ENCODE measurements at regions not wholly inside any gene's neighbourhood (a gene's known extent, or its start where the extent isn't known, plus 50 kb on each side); places are given as distances from the start of the nearest gene placed in this dataset.

- no peaks in the 10 kb centered on the region for H3K4me1 ChIP-seq (ENCODE audit: insufficient read depth, low read length)
- Mint-ChIP-seq H3K9me3 (peaks cover 19% of the 10 kb centered on the region), H3K4me1 (ENCODE audit: low read depth) (no peaks in the 10 kb centered on the region), H3K27ac (no peak overlapping the region), H3K4me3 (no peak overlapping the region), H3K27me3 (no peaks in the 10 kb centered on the region), H3K36me3 (ENCODE audit: low read depth) (no peaks in the 10 kb centered on the region)
- no peak overlapping the region for H3K27ac ChIP-seq (ENCODE audit: low read depth in 1 of 2, low read length in 2 of 2)
- DNase-seq (no peak), ATAC-seq (ENCODE audit: poor library complexity) (no peak)
- peaks cover 0 to 9% of the 10 kb centered on the region in 2 experiments for H3K9me3 ChIP-seq (ENCODE audit: control insufficient read depth in 1 of 2, insufficient read depth in 1 of 2, low read length in 2 of 2)
- H3K4me3 ChIP-seq (ENCODE audit: low read length), result no peak overlapping the region
- CTCF ChIA-PET, result no interaction called here
- POLR2A ChIA-PET, result no interaction called here
- no peak for TF ChIP-seq CTCF (IDR thresholded peaks at IDR 0.05)
- no peaks in the 10 kb centered on the region for H3K36me3 ChIP-seq (ENCODE audit: insufficient read depth, low read length)
- no peaks in the 10 kb centered on the region for H3K27me3 ChIP-seq (ENCODE audit: control insufficient read depth in 1 of 2, insufficient read depth in 2 of 2, low read length in 2 of 2)
- intact Hi-C loops (cut with DNase I, micrococcal nuclease), result no loop called here
Observed at GRCh38 chr9:24824607-24825006, 278.9 kb upstream of the IZUMO3 start.

GRCh38 chr9:24820196-24820595 lies 274.5 kb upstream of the IZUMO3 start:
- ChIA-PET CTCF (no interaction called here), POLR2A (no interaction called here)
- Histone ChIP-seq H3K4me3 (ENCODE audit: low read length) (no peak overlapping the region), H3K27me3 (ENCODE audit: control insufficient read depth in 1 of 2, insufficient read depth in 2 of 2, low read length in 2 of 2) (no peaks in the 10 kb centered on the region), H3K9me3 (ENCODE audit: control insufficient read depth in 1 of 2, insufficient read depth in 1 of 2, low read length in 2 of 2) (peaks cover 0 to 3% of the 10 kb centered on the region in 2 experiments), H3K4me1 (ENCODE audit: insufficient read depth, low read length) (no peaks in the 10 kb centered on the region), H3K36me3 (ENCODE audit: insufficient read depth, low read length) (no peaks in the 10 kb centered on the region), H3K27ac (ENCODE audit: low read depth in 1 of 2, low read length in 2 of 2) (no peak overlapping the region)
- DNase-seq, result no peak
- no peaks in the 10 kb centered on the region for H3K27me3 Mint-ChIP-seq
- peaks cover 12% of the 10 kb centered on the region for H3K9me3 Mint-ChIP-seq
- no peak overlapping the region for H3K27ac Mint-ChIP-seq
- no peaks in the 10 kb centered on the region for H3K36me3 Mint-ChIP-seq (ENCODE audit: low read depth)
- no peak for ATAC-seq (ENCODE audit: poor library complexity)
- intact Hi-C loops (cut with DNase I, micrococcal nuclease), result no loop called here
- no peak overlapping the region for H3K4me3 Mint-ChIP-seq
- H3K4me1 Mint-ChIP-seq (ENCODE audit: low read depth), result no peaks in the 10 kb centered on the region
- no peak for TF ChIP-seq CTCF (IDR thresholded peaks at IDR 0.05)

- Histone ChIP-seq H3K4me3 (ENCODE audit: low read length) (no peak overlapping the region), H3K4me1 (ENCODE audit: insufficient read depth, low read length) (no peaks in the 10 kb centered on the region), H3K27ac (ENCODE audit: low read depth in 1 of 2, low read length in 2 of 2) (no peak overlapping the region), H3K9me3 (ENCODE audit: control insufficient read depth in 1 of 2, insufficient read depth in 1 of 2, low read length in 2 of 2) (no peaks in the 10 kb centered on the region), H3K27me3 (ENCODE audit: control insufficient read depth in 1 of 2, insufficient read depth in 2 of 2, low read length in 2 of 2) (no peaks in the 10 kb centered on the region), H3K36me3 (ENCODE audit: insufficient read depth, low read length) (no peaks in the 10 kb centered on the region)
- ChIA-PET CTCF (no interaction called here), POLR2A (no interaction called here)
- DNase-seq, result no peak
- ATAC-seq (ENCODE audit: poor library complexity), result no peak
- Mint-ChIP-seq H3K27me3 (no peaks in the 10 kb centered on the region), H3K27ac (no peak overlapping the region), H3K9me3 (peaks cover 12% of the 10 kb centered on the region), H3K36me3 (ENCODE audit: low read depth) (no peaks in the 10 kb centered on the region), H3K4me3 (no peak overlapping the region), H3K4me1 (ENCODE audit: low read depth) (no peaks in the 10 kb centered on the region)
- no peak for TF ChIP-seq CTCF (IDR thresholded peaks at IDR 0.05)
- intact Hi-C loops (cut with DNase I, micrococcal nuclease), result no loop called here
Observed at GRCh38 chr9:24817756-24818155, 272.1 kb upstream of the IZUMO3 start.

Data from CD4-positive, alpha-beta T cell (primary cell).